ENCODE measurements at regions not wholly inside any gene's neighbourhood (a gene's known extent, or its start where the extent isn't known, plus 50 kb on each side); places are given as distances from the start of the nearest gene placed in this dataset.

- Histone ChIP-seq H3K4me3 (no peak overlapping the region), H3K9ac (no peak overlapping the region), H3K4me2 (no peak overlapping the region), H4K20me1 (no peaks in the 10 kb centered on the region), H3K27ac (no peak overlapping the region), H3K4me1 (no peaks in the 10 kb centered on the region), H3K9me3 (no peaks in the 10 kb centered on the region), H3K27me3 (no peaks in the 10 kb centered on the region), H3K36me3 (no peaks in the 10 kb centered on the region)
- no peak for TF ChIP-seq Cebpa-rat (IDR thresholded peaks at IDR 0.05)
These were observed 387.4 kb upstream of the CELF2 start for GRCh38 chr10:10630281-10630680.

GRCh38 chr10:10630782-10631181, 386.9 kb upstream of the CELF2 start:
- Histone ChIP-seq H3K36me3 (no peaks in the 10 kb centered on the region), H3K9me3 (no peaks in the 10 kb centered on the region), H3K4me1 (no peaks in the 10 kb centered on the region), H3K27me3 (no peaks in the 10 kb centered on the region), H3K9ac (no peak overlapping the region), H4K20me1 (no peaks in the 10 kb centered on the region), H3K4me2 (no peak overlapping the region), H3K27ac (no peak overlapping the region), H3K4me3 (no peak overlapping the region)
- TF ChIP-seq Cebpa-rat (IDR thresholded peaks at IDR 0.05), result no peak

GRCh38 chr10:10642189-10642588, 375.5 kb upstream of the CELF2 start:
- H3K27ac ChIP-seq, result no peak overlapping the region
- no peak overlapping the region for H3K4me3 ChIP-seq
- no peak for TF ChIP-seq Cebpa-rat (IDR thresholded peaks at IDR 0.05)
- 0 out of 2 replicates have a peak, but pooled peaks cover 7% of the 10 kb centered on the region for H3K4me1 ChIP-seq
- no peak overlapping the region for H3K9ac ChIP-seq
- no peaks in the 10 kb centered on the region for H3K9me3 ChIP-seq
- H3K27me3 ChIP-seq, result no peaks in the 10 kb centered on the region
- no peak overlapping the region for H3K4me2 ChIP-seq
- no peaks in the 10 kb centered on the region for H4K20me1 ChIP-seq
- no peaks in the 10 kb centered on the region for H3K36me3 ChIP-seq

- H3K4me2 ChIP-seq, result no peak overlapping the region
- H3K9ac ChIP-seq, result no peak overlapping the region
- TF ChIP-seq Cebpa-rat (IDR thresholded peaks at IDR 0.05), result no peak
- no peak overlapping the region for H3K4me3 ChIP-seq
- H3K27me3 ChIP-seq, result no peaks in the 10 kb centered on the region
- no peaks in the 10 kb centered on the region for H3K9me3 ChIP-seq
- no peaks in the 10 kb centered on the region for H3K36me3 ChIP-seq
- H4K20me1 ChIP-seq, result no peaks in the 10 kb centered on the region
- no peak overlapping the region for H3K27ac ChIP-seq
- H3K4me1 ChIP-seq, result 0 out of 2 replicates have a peak, but pooled peaks cover 7% of the 10 kb centered on the region
These were observed 374.9 kb upstream of the CELF2 start for GRCh38 chr10:10642751-10643150.

GRCh38 chr10:10644008-10644646, 373.5 kb upstream of the CELF2 start:
- H3K9me3 ChIP-seq, result no peaks in the 10 kb centered on the region
- TF ChIP-seq Cebpa-rat (IDR thresholded peaks at IDR 0.05), result no peak
- H3K4me2 ChIP-seq, result no peak overlapping the region; the same call in 1 of the 2 replicates
- no peak overlapping the region for H3K9ac ChIP-seq
- H3K4me3 ChIP-seq, result no peak overlapping the region
- no peak overlapping the region for H3K27ac ChIP-seq
- H3K36me3 ChIP-seq, result no peaks in the 10 kb centered on the region
- 0 out of 2 replicates have a peak, but pooled peaks cover 7% of the 10 kb centered on the region for H3K4me1 ChIP-seq
- H4K20me1 ChIP-seq, result no peaks in the 10 kb centered on the region
- H3K27me3 ChIP-seq, result no peaks in the 10 kb centered on the region

- Histone ChIP-seq H3K4me2 (no peak overlapping the region; the same call in 1 of the 2 replicates), H3K9ac (no peak overlapping the region), H3K27ac (no peak overlapping the region), H3K4me3 (no peak overlapping the region), H3K4me1 (0 out of 2 replicates have a peak, but pooled peaks cover 7% of the 10 kb centered on the region), H3K9me3 (no peaks in the 10 kb centered on the region), H4K20me1 (no peaks in the 10 kb centered on the region), H3K36me3 (no peaks in the 10 kb centered on the region), H3K27me3 (no peaks in the 10 kb centered on the region)
- no peak for TF ChIP-seq Cebpa-rat (IDR thresholded peaks at IDR 0.05)
These were observed 372.8 kb upstream of the CELF2 start for GRCh38 chr10:10644676-10645385.

- 0 out of 2 replicates have a peak, but pooled peaks cover 7% of the 10 kb centered on the region for H3K4me1 ChIP-seq
- H3K9me3 ChIP-seq, result no peaks in the 10 kb centered on the region
- H3K27ac ChIP-seq, result no peak overlapping the region
- no peaks in the 10 kb centered on the region for H4K20me1 ChIP-seq
- H3K27me3 ChIP-seq, result no peaks in the 10 kb centered on the region
- H3K36me3 ChIP-seq, result no peaks in the 10 kb centered on the region
- H3K4me3 ChIP-seq, result no peak overlapping the region
- H3K4me2 ChIP-seq, result no peak overlapping the region
- H3K9ac ChIP-seq, result no peak overlapping the region
- no peak for TF ChIP-seq Cebpa-rat (IDR thresholded peaks at IDR 0.05)
These were observed 370.3 kb upstream of the CELF2 start for GRCh38 chr10:10647331-10647730.

GRCh38 chr10:10657139-10657760, 360.4 kb upstream of the CELF2 start:
- Histone ChIP-seq H3K4me3 (no peak overlapping the region), H3K9me3 (no peaks in the 10 kb centered on the region), H3K27me3 (no peaks in the 10 kb centered on the region), H3K27ac (no peak overlapping the region), H4K20me1 (no peaks in the 10 kb centered on the region), H3K9ac (no peak overlapping the region), H3K4me2 (no peak overlapping the region), H3K36me3 (no peaks in the 10 kb centered on the region), H3K4me1 (no peaks in the 10 kb centered on the region)
- peak; percentile 21; the same call in 1 of the 2 replicates for TF ChIP-seq Cebpa-rat (IDR thresholded peaks at IDR 0.05)

- H3K4me3 ChIP-seq, result no peak overlapping the region
- no peaks in the 10 kb centered on the region for H3K9me3 ChIP-seq
- no peaks in the 10 kb centered on the region for H3K4me1 ChIP-seq
- H3K4me2 ChIP-seq, result no peak overlapping the region
- no peaks in the 10 kb centered on the region for H3K27me3 ChIP-seq
- TF ChIP-seq Cebpa-rat (IDR thresholded peaks at IDR 0.05), result no peak; the same call in 1 of the 2 replicates
- H3K9ac ChIP-seq, result no peak overlapping the region
- H3K27ac ChIP-seq, result no peak overlapping the region
- no peaks in the 10 kb centered on the region for H3K36me3 ChIP-seq
- no peaks in the 10 kb centered on the region for H4K20me1 ChIP-seq
These were observed 359.4 kb upstream of the CELF2 start for GRCh38 chr10:10658172-10658785.

Measured in BLaER1 (cell line).